ENCODE measurements at regions not wholly inside any gene's neighbourhood (a gene's known extent, or its start where the extent isn't known, plus 50 kb on each side); places are given as distances from the start of the nearest gene placed in this dataset.

DNA sequence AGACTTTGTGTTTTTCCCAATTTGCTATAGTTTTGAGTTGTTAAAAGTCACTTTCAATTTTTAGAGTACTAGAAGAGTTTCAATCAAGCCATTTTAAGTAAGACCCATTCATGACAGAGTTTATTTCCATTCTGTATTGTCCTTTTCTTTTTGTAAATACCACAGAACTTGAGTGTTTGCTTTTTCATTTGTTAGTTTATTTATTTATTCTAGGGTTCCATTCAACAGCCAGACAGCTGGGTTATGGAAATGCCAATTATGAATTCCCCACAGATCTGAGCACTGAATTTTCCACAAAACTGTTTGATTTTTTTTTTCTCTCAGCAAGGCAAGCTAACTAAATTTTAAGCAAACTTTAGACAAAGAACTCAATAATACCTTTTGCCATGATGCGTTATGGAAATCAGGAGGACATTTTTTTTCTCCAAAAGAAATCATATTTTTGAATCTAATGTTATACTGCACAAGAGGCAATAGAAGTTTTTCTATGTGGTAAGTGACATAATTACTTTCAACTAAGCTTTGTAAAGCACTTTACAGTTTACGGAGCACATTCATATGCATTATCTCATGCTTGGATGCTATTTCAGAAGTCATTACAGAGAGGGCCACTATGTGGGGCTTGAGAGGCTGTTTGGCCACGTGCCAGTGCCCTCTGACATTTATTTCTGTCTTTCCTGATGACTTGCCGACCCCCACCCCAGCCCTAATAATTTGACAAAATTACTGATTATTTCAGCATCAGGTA, 181.5 kb downstream of the VRK1 start:
- intact Hi-C loops (cut with DNase I) = no loop called here
- ATAC-seq (no peak), DNase-seq (no peak)

GRCh38 chr14:96979611-96980074, 182.5 kb downstream of the VRK1 start:
- ATAC-seq (no peak), DNase-seq (no peak)
- intact Hi-C loops (cut with DNase I) = no loop called here

DNA sequence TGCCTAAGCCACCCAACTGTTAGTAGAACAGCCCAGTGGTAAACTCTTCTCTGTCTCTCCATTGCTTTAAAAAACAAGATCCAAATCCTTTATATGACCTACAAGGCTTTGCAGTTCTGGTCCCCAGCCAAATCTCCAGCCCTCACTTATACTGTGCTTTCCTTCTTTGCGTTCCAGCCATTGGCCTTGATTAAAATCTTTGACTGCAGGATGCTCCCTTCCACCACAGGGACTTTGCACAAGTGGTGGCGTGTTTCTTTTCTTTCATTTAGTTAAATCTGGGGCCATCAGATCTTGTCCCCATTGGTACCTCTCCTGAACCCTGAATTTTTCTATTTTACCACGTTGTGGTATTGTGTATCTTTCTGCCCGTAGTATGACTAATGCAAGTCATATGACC, 183.7 kb downstream of the VRK1 start:
- DNase-seq (no peak), ATAC-seq (no peak)
- intact Hi-C loops (cut with DNase I) = no loop called here

DNA sequence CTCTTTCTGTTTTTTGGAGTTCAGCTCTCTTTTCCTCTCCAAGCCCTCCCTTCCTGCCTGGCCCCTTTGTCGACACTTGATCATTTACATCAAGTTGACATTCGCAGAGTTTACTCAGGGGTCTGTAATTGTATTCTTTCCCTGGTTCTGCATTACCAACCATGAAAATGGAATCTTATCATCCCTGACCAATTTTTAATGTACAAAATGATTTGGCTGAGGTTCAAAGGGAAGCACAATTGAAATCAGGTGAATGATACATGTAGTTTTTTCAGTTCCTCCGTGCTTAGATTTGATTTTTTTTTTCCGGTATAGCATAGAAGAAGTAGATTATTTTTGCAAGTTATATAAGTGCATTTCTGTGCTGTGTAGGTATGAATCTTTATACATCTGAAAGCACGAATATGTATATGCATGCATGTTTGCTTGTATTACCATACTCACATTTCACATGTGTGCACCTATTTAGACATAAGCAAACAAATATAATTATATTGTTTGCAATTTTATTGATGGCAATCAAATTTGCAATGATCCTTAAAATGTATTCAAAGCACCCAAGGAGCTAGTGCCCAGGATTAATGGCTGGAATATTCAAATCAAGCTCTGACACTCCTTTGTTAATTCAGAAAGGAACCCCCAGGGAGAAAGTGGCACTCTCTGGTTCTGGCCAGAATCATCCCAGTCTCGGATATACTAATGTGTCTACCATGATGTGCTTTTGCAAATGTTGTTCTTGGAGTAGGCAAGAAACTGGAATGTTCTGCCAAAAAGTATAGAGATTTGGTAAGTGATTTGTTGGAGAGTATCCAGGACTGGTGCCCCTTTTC, 189.3 kb downstream of the VRK1 start:
- ATAC-seq (no peak), DNase-seq (no peak)
- intact Hi-C loops (cut with DNase I) = no loop called here

- no peak for DNase-seq
- ATAC-seq = no peak
- intact Hi-C loops (cut with DNase I) = no loop called here
These were observed 189.9 kb downstream of the VRK1 start for GRCh38 chr14:96987086-96987474.

DNA sequence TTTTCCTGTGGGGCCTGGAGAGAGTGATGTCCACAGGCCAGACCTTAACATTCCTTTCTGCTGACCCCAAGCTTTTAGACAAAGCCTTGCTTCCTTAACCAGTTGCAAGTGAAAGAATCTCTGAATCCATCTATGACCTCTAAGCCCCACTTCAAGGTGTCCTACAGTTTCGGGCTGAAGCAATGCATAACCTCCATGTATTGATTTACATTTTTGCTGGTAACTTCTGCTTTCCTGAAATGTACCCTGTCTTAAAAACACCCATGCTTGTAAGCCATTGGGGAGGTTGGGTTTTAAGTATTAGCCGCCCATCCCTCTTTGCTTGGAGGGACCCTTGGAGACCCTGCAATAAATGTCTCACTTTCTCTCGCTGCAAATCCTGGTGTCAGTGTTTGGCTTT, 190.6 kb downstream of the VRK1 start:
- DNase-seq (no peak), ATAC-seq (no peak)
- intact Hi-C loops (cut with DNase I) = no loop called here

DNA sequence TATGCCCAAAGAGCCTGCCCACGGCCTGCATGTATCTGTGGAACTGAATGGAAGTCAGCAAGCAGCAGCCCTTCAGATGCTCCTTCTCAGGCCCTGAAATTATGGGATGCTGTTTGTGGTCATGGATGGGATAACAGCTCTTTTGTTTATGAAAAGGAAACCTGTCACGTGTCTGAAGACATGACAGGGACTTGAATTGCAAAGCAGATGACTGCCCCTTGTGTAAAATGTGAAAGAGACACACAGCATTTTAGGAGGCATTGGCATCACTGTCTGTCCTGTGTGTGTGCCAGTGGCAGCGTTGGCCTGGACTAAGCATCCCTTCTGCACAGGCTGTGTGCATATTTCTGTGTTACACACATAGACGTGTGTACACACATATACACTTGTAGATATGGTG, 192.1 kb downstream of the VRK1 start:
- ATAC-seq = no peak
- intact Hi-C loops (cut with DNase I) = no loop called here
- DNase-seq = no peak

DNA sequence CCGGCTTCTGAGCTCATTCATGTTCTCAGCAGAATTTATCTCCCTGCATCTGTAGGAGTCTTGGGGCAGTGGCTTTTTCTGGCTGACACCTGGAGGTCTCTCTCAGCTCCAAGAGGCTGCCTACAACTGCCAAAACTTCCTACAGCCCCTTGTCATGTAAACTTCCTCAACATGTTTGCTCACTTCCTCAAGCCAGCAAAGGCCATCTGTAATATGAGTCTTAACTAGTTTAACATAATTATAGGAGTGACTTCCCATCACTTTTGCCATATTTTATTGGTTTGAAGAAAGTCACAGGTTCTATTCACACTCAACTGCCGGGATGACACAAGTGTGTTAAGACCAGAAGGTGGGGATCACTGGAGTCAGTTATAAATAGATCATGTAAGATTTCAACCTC, 194.0 kb downstream of the VRK1 start:
- ATAC-seq = no peak
- DNase-seq = no peak
- intact Hi-C loops (cut with DNase I) = no loop called here

DNA sequence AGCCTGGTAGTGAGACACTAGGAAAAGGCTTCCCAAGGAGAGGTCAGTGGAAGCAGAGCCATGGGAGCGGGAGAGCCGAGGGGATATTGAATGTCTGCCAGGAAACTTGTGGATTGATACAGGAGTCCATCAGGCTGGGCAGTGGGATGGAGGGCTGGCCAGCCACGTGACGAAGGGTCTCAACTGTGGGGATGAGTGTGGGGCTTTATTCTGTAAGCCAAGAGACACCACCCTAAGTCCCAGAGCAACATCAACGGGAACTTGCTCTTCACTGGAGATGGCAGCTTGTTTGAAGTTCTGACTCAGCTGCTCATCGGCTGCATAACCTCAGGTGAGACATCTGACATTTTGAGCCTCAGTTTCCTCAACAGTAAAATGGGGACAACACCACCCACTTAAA, 197.8 kb downstream of the VRK1 start:
- ATAC-seq (no peak), DNase-seq (no peak)
- intact Hi-C loops (cut with DNase I) = no loop called here

DNA sequence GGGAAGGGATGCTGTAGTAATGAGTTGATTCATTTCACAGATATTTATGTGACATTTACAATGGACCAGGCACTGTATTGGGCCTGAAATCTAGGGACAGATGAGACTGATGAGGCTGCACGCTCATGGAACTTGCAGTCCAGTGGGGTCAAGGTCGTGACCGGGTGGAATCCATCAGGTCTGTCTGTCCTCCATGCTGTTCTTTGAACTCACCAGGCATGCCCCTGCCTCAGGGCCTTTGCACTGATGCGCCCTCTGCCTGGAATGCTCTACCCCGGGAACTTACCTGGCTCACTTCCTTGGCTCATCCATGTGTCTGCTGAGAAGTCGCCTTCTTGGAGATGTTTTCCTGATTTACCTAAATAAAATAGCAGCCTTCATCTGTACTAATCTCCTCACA, 200.1 kb downstream of the VRK1 start:
- intact Hi-C loops (cut with DNase I) = no loop called here
- ATAC-seq = no peak
- DNase-seq = no peak

DNA sequence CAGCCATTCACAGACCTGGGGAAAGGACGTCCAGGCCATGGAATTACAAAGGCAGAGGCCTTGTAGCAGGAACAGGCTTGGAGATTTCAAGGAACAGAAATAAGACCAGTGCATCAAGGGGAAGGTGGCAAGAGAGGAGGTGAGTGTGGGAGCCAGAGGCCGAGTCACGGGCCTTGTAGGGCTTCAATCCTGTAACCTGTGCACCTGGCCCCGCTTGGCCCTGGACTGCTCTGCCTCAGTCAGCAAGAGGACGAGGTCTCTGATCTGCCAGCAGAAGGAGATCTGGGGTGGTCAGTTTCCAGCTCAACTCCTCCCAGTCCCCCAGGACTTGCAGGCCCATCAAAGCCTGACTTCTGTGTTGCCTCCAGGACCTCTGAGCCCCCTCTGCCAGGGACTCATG, 200.8 kb downstream of the VRK1 start:
- intact Hi-C loops (cut with DNase I) = no loop called here
- no peak for DNase-seq
- no peak for ATAC-seq

- intact Hi-C loops (cut with DNase I) = no loop called here
- ATAC-seq (no peak), DNase-seq (no peak)
These were observed 202.5 kb downstream of the VRK1 start for GRCh38 chr14:96999654-97000155.

DNA sequence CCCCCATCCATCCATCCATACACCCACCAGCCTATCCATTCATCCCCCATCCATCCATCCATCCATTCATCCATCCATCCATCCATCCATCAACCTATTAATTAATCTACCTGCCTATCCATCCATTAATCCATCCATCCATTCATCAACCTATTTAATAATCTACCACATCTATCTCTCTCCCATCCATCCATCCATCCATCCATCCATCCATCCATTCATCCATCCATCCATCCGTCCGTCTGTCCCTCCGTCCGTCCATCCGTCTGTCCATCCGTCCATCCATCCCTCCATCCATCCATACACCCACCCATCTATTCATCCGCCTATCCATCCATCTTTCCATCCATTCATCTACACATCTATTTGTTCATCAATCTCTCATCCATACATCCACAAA, 205.3 kb downstream of the VRK1 start:
- no peak for DNase-seq
- intact Hi-C loops (cut with DNase I) = no loop called here
- ATAC-seq = no peak

- intact Hi-C loops (cut with DNase I) = no loop called here
- DNase-seq (no peak), ATAC-seq (no peak)
These were observed 208.8 kb downstream of the VRK1 start for GRCh38 chr14:97005934-97006333.

- ATAC-seq (no peak), DNase-seq (no peak)
- intact Hi-C loops (cut with DNase I) = no loop called here
These were observed 213.4 kb downstream of the VRK1 start for GRCh38 chr14:97010491-97011160.

- no peak for DNase-seq
These were observed 216.7 kb downstream of the VRK1 start for GRCh38 chr14:97013878-97014277.

DNA sequence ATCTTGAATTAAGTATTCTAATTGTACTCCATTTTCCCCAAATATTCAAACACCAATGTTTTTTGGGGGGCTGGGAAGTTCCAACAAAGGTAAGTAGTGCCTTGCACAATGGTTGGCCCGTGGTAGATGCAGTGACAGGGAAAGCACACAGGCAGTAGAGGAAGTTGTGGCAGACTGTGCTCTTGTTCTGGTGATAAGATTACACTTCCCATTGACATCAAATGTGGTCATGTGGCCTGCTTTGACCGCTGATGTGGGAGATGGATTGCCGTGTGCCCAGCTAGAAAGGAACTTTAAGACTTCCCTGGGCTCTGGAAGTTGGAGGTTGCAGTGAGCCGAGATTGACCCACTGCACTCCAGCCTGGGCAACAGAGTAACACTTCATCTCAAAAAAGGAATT, 223.8 kb downstream of the VRK1 start:
- DNase-seq (no peak), ATAC-seq (no peak)
- intact Hi-C loops (cut with DNase I) = no loop called here

More at GRCh38 chr14:97013878-97014277, 216.7 kb downstream of the VRK1 start:
- ATAC-seq = no peak
- intact Hi-C loops (cut with DNase I) = no loop called here

DNA sequence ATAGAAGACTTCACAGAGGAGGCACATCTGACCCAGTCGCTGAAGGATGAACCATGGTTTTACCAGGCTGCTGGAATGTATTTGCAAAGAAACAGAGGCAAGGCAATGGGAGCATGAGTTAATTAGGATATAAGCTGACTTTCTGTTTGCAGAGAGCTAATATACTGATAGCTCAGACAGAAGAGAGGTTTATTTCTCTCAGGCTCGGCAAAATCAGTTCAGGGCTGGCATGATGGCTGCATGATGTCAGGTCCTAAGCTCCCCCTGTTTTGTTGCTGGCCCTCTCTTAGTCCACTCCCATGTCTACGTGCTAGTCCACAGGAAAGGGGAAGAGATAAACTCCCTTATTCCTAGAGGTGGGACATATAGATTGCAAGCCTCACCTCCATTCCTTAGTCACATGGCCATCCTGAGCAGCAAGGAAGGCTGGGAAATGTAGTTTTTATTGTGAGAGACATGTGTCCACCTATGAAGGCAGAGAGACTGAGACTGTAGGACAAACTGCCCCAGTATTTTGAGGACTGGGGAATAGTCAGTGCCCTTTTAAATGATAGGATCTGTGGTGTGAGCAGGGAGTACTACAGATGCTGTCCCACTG, 224.5 kb downstream of the VRK1 start:
- DNase-seq = no peak
- ATAC-seq = no peak
- intact Hi-C loops (cut with DNase I) = no loop called here

- no peak for ATAC-seq
- DNase-seq = no peak
- intact Hi-C loops (cut with DNase I) = no loop called here
These were observed 225.6 kb downstream of the VRK1 start for GRCh38 chr14:97022741-97023140.

DNA sequence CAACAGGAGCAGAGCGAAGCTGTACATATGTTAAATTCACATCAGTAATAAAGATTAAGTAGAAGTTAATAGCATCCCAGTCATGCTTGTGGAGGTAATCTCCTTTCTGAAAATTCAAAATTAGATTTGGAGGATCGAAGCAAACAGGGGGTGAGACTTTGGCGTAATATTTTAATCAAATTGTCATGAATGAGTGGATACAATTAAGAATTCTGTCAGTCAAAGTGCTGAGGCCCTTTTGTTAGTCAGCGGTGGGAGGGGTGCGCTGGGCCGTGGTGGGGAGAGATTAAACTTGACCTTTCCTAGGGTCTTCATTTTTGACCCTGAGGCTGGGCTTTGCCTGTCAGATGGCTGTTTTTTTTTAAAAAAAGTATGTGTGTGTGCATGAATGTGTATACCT, 226.7 kb downstream of the VRK1 start:
- intact Hi-C loops (cut with DNase I) = no loop called here
- DNase-seq (no peak), ATAC-seq (no peak)

All from left cardiac atrium (tissue), 4 donors.